GM18498 (cell line): ENCODE measurements at regions not wholly inside any gene's neighbourhood (a gene's known extent, or its start where the extent isn't known, plus 50 kb on each side); places are given as distances from the start of the nearest gene placed in this dataset.
"Not testable (repeated sequence)": the region's sequence is repeated elsewhere in the genome, so short reads cannot be mapped to it uniquely, and the experiment has no call there.

ENCODE experiments used
- ATAC-seq: cut with Tn5 transposase; IDR thresholded peaks from one replicate; pipeline ENCODE4 v1.9.1; 2021; ENCODE audit warnings: mild to moderate bottlenecking, moderate library complexity; ENCODE audit not compliant: unreplicated experiment

- ATAC-seq: no peak
Observed at GRCh38 chr1:8171751-8172464, 145.8 kb upstream of the ERRFI1 start.

DNA sequence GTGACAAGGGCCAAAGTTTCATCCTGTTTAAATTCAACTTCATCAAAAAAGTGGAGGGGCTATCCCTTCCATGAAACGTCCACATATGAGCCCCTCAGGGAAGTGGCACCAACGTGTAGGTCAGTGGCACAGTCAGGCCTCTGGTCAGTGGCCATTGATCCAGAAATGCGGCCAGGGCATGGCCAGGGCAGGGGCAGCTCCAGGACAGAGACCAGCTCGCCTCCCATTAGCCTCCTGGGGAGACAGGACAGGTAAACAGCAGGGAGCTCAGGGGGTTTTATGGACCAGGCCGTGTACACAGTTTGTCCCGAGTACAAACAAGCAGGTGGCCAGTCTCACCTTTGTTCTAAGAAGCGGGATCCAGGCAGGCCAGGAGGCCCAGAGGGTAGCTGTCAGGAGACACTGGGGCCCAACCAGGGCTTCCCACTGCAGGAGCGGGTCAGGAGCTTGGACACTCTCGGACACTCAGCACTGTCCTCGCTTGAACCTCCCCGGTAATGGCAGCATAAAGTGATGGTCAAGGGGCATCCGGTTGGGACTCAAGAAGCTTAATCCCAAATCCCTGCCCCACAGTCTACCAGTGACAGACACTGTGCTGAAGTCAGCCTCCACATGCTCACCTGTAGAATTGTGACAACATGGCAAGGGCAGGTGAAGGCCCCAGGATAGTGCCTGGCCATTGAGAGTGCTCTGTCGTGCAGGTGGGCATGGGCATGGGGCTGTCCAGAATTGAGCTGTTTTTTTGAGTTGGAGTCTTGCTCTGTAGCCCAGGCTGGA lies 144.1 kb upstream of the ERRFI1 start:
- peak; percentile 11 for ATAC-seq

DNA sequence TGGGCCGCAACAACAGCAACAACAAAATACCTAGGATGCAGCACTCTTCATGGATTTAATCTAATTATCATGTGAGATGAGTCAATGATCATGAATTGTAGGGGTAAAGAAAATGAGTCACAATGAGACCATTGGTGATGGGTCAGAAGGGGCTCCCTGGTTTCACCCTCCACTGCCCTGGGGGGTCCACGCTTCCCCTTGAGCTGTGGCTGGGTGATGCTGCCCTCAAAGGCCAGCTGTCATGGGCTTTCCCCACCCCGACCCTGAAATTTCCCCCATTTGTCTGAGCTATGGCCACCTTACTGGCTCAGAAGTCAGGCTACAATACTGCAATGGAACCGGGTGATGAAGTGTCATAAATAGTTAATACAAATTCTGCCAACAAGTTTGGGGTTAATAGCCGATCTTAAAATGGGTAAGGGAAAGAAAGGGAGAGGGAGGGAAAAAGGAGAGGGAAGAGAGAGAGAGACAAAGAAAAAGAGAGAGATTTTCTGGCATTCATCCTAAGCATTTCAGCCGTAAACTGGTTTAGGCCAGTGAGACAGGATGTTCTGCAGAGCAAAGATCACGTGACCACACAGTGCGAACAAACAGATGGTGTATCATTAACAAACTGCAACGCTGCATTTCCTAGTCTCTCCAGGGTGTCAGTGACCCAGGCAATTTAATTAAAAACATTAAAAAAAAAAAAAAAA lies 143.4 kb upstream of the ERRFI1 start:
- ATAC-seq: peak; percentile 71

DNA sequence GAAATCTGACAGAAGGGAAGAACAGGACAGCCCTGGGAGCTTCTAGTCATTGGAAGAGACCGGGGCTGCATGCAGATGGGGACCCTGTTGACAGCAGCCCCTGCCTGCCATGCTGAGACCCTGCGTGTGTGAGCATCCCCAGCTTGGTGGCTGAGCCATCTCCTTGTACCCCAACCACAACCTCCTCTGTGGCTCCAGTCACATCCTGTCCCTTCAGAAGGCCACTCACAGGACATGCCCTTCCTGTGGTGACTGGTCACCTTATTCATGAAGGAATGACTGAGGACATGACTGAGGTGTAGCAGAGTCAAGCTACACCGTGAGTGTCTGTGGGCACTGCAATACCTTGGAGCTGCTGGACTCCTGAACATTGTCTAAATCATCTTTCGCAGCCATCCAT lies 141.8 kb upstream of the ERRFI1 start:
- no peak for ATAC-seq

DNA sequence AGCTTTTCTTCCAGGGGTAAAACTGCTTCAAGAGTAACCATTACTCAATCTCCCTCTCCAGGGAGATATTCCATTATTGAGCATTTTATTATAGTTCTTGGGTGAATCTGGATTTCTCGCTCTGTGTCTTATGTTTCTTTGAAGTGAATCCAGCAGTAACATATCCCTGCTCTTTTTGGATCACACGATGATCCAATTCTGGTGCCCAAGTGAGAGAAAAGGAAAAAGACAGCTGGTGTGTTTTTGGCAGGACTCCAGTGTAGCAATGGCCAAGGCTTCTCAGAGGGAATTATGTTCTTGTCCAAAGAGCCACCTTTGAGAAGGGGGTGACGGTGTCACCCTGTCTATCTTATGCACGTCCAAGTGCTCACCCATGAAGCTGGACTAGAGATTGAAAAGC lies 140.3 kb upstream of the ERRFI1 start:
- no peak for ATAC-seq

DNA sequence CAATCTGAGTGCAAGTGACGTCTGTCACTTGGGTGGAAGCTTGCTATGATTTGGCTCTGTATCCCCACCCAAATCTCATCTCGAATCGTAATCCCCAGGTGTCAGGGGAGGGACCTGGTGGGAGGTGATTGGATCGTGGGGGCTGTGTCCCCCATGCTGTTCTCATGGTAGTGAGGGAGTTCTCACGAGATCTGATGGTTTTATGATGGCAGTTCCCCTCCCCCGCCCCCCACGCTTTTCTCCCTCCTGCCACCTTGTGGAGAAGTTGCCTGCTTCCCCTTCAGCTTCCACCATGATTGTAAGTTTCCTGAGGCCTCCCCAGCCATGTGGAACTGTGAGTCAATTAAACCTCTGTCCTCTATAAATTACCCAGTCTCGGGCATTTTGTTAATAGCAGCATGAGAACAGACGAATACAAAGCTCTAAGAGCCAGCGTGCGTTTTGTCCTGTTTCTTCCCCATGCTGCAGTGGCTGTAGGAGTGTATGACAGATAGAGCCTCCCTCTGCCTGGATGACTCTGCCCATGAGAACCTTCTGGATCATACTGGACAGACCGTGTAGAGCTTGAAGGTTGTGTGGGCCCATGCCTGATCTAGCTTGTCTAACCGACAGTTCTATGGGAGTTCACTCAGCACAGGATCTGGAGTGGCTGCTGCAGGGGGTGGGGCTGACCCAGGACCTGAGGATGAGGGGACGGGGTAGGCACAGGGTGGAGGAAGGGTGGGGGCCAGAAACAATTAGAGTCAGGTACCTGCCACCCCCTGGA lies 139.7 kb upstream of the ERRFI1 start:
- no peak for ATAC-seq

DNA sequence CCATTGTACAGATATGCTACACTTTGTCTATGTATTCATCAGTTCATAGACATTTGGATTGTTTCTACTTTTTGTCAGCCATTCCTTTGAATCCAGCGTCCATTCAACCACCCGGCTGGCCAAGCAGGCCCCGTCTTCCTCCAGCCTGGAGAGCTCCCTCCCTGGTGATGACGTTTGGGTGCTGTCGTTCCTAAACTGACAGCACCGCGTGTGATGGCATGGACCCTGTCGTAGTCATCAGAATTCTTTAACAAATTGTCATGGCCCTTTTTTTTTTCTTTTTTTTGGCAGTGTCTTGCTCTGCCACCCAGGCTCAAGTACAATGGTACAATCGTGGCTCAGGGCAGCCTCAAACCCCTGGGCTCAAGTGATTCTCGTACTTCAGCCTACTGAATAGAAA lies 138.6 kb upstream of the ERRFI1 start:
- no peak for ATAC-seq

DNA sequence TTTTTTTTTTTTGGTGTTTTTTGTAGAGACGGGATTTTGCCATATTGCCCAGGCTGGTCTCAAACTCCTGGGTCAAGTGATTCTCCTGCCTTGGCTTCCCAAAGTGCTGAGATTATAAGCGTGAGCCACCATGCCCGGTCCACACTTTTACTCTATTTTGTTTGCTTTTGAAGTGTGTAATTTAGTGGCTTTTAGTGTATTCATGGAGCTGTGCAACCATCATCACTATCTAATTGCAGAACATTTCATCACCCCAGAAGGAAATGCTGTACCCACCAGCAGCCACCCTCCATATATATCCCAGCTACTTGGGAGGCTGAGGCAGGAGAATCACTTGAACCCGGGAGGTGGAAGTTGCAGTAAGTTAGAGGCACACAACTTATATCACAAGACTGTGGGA lies 136.9 kb upstream of the ERRFI1 start:
- no peak for ATAC-seq

- no peak for ATAC-seq
Observed at GRCh38 chr1:8162168-8162567, 136.1 kb upstream of the ERRFI1 start.

GRCh38 chr1:8161546-8162105 lies 135.5 kb upstream of the ERRFI1 start:
- no peak for ATAC-seq

- no peak for ATAC-seq
Observed at GRCh38 chr1:8159470-8160024, 133.4 kb upstream of the ERRFI1 start.

GRCh38 chr1:8158995-8159394 lies 132.9 kb upstream of the ERRFI1 start:
- no peak for ATAC-seq

DNA sequence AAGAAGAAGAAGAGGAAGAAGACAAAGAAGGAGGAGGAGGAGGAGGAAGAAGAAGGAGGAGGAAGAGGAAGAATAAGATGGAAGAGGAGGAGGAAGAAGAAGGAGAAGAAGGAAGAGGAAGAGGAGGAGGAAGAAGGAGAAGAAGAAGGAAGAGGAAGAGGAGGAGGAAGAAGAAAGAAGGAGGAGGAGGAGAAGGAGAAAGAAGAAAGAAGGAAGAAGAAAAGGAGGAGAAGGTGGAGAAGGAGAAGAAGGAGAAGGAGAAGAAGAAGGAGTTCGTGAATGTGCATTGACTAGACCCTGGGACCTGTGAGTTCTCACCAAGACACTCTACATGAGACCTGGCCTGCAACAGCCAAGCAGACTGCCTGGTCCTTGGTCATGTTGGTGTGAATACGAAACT lies 131.7 kb upstream of the ERRFI1 start:
- ATAC-seq: no peak

GRCh38 chr1:8155528-8156186 lies 129.5 kb upstream of the ERRFI1 start:
- ATAC-seq: no peak

GRCh38 chr1:8154621-8155052 lies 128.5 kb upstream of the ERRFI1 start:
- ATAC-seq: no peak

DNA sequence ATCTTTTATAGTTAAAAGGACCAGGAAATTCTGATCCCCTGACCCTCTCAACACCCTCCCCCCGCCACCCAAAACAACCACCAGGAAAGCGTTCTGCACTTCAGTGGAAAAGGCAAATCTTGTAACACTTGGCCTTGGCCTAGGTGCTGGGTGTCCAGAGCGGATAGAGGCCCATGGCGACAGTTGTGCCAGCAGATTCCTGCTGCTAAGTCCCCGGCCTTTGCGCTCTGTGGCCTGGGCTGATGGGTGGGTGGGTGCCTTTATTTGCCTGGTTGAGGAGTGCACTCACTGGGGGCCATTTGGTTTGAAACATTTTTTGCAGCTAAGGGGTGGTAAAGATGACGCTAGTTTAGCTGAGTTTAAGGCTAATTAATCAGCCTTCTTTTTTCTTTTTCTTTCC lies 127.9 kb upstream of the ERRFI1 start:
- no peak for ATAC-seq

GRCh38 chr1:8152731-8153702 lies 126.9 kb upstream of the ERRFI1 start:
- no peak for ATAC-seq

GRCh38 chr1:8151647-8152046 lies 125.5 kb upstream of the ERRFI1 start:
- ATAC-seq: no peak

DNA sequence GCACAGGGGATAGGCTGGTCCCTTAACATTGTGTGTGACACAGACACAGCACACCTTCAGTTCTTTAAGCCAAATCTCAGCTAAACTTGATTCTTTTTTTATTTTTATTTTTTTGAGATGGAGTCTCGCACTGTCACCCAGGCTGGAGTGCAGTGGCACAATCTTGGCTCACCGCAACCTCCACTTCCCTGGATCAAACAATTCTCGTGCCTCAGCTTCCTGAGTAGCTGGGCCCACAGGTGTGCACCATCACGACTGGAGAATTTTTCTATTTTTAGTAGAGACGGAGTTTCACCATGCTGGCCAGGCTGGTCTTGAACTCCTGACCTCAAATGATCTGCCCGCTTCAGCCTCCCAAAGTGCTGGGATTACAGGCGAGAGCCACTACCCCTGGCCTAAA lies 123.6 kb upstream of the ERRFI1 start:
- ATAC-seq: not testable (repeated sequence)
